ENCODE measurements at regions not wholly inside any gene's neighbourhood (a gene's known extent, or its start where the extent isn't known, plus 50 kb on each side); places are given as distances from the start of the nearest gene placed in this dataset.
A peak's percentile ranks its signal among the peaks of the same experiment; 100 is the strongest.
"Not testable (repeated sequence)": the region's sequence is repeated elsewhere in the genome, so short reads cannot be mapped to it uniquely, and the experiment has no call there.

GRCh38 chr12:8396225-8397071 lies 59.3 kb upstream of the CLEC6A start:
- peak; percentile 56 for DNase-seq

GRCh38 chr12:8397378-8397777 lies 58.4 kb upstream of the CLEC6A start:
- not testable (repeated sequence) for DNase-seq

GRCh38 chr12:8399496-8400034 lies 56.2 kb upstream of the CLEC6A start:
- DNase-seq: not testable (repeated sequence)

GRCh38 chr12:8403834-8404233 lies 51.9 kb upstream of the CLEC6A start:
- DNase-seq: not testable (repeated sequence)

- DNase-seq: not testable (repeated sequence)
These were observed 51.4 kb upstream of the CLEC6A start for GRCh38 chr12:8404341-8404740.
